Superior temporal gyrus (tissue), 1 donor: ENCODE measurements at regions not wholly inside any gene's neighbourhood (a gene's known extent, or its start where the extent isn't known, plus 50 kb on each side); places are given as distances from the start of the nearest gene placed in this dataset.

Experiments
- DNase-seq: peaks from one replicate; pipeline ENCODE4 v3.0.0-alpha.2; 2016; ENCODE audit errors: extremely low spot score

DNA sequence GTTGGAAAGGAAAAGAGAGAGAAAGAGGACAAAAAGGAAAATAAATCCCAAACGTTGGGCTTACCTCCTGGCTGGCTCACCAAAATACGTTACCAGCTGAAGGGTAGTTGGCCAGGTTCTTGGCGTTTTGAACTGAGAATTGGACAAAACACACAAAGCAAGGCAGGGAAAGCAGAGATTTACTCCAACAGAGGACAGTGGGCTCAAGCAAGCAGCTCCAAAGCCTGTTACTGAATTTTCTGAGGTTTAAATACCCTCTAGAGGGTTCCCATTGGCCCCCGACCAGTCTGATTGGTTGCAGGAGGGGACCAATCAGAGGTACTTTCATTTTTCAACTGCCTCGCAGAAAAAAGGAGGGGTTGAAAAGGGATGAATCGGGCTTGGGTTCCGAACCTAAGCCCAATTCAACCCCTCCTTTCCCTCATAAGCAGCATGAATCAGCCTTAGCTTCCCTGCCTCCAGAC is 55.6 kb upstream of the ALOX12 start:
- DNase-seq, result peak; percentile 49

- DNase-seq, result no peak
Measured at GRCh38 chr17:6941989-6942388, 53.9 kb upstream of the ALOX12 start.

DNA sequence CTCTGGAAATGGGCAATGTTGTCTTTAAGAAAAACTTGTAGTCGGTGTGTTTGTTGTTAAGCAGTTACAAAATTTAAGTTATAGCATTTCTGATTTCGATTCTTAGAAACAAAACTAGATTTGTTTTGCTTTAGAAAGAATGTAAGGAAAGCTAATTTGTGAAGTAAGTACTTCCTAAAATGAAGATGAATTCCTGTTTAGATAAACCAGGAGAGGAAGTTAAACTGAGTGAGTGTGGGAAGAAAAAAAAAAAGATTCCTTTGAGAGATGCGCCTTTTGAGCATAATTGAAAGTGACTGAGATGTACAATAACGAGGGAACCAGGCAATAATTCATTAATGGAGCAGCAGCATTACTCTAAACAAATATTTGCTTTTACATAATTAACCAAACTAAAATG is 52.4 kb upstream of the ALOX12 start:
- DNase-seq, result no peak
